Activated T-cell treated with anti-CD3 and anti-CD28 coated beads, Interleukin-2, amount 50 U/mL, for 48 hours (primary cell): ENCODE measurements at regions not wholly inside any gene's neighbourhood (a gene's known extent, or its start where the extent isn't known, plus 50 kb on each side); places are given as distances from the start of the nearest gene placed in this dataset.

ENCODE experiments used
- DNase-seq, 2 experiments: peaks; one replicate each; pipeline ENCODE4 v3.0.0-alpha.2; 2020

DNA sequence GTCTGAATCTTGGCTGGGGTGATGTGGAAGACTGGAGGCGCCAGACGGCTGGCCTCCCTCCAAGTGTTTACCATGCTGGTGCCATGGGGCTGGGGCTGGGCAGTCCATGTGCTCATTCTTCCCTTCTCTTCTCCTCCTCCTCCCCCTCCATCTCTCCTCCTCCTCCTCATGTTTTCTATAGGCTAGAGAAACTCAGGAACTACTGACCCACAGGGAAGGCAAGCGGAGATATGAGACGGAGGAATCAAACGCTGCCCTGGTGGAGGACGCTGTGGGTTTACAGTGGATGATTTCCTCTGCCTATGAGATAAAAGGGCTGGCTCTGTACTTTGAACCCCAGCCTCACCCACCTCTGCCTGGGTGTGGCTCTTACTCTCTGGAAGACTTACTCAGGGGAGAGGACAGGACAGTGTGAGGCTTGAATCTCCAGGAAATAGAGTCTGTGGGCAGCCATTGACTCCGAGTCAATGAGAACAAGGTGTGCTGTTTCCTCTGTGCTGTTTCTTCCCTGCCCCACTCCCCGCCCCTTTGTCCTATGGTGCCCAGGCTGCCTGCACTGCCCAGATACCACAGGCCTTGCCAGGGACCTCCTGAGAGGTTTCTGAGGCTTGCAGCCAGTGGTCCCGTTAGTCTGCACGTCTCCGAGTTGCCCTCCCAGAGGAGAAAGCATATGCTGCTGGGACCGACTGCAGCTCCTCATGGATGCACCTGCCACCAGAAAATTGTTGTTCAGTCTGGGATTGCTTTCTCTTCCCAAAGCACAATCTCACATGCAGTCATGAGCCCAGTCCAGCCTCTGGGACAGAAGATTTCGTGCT is 132.6 kb upstream of the ARHGAP5 start:
- DNase-seq: no peak

GRCh38 chr14:31945074-31945613 is 132.0 kb upstream of the ARHGAP5 start:
- DNase-seq: no peak

DNA sequence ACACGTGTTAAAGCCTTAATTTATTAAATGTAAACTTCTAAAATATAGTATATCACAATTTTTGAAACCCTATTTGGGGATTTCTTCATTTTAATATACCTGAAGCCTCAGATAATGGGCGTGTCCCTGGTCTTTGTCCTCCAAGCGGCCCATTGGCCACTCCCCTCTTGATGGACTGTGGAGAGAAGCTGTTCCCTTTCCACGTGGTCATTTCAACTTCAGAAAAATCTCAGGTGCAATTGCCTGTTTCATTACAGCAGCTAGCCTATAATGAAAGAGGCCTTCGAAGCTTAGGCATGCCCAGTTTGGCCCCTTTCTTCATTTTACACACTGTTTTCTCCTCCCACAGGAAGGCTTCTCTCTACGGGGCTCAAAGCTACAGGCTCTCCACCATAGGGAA is 131.4 kb upstream of the ARHGAP5 start:
- DNase-seq: no peak

GRCh38 chr14:31947076-31947475 is 130.0 kb upstream of the ARHGAP5 start:
- no peak for DNase-seq

DNA sequence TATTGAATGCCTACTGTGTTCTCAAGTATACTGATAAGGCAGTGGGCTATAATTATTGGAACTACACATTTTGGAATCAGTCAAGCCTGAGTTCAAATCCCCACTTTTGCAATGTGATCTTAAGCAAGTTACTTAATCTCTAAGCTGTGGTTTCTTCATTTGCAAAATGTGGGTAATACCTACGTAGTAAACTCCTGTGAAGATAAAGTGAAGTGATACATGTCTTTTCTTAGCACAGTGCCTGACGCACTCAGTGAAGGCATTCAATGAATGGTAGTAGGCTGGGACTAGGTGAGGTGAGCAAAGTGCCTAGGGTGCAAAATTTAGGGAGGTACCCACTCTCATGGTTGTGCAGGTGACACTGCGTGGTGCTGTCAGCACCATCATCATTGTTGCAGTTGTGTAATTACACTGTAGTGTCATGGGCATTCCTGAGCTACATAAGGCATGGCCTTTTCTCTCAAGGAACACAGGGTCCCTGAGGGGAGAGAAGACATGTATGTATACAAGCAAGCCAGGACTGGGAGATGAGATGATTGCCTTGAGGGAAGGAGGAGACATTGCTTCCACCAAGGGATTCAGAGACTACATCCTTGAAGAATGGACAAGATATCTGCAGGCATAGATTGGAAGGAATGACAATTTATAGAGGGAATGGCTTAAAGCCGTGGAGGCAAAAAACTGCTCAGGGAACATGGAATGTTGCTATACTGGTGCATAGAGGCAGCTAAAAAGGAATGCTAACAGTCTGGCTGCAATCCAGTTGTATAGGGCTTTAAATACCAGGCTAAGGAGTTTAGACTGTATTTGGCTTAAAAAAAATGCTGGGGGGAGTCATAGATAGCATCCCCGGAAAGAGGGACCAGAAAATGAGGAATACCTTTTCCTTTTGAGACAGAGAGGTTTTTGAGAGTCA is 129.2 kb upstream of the ARHGAP5 start:
- no peak for DNase-seq

DNA sequence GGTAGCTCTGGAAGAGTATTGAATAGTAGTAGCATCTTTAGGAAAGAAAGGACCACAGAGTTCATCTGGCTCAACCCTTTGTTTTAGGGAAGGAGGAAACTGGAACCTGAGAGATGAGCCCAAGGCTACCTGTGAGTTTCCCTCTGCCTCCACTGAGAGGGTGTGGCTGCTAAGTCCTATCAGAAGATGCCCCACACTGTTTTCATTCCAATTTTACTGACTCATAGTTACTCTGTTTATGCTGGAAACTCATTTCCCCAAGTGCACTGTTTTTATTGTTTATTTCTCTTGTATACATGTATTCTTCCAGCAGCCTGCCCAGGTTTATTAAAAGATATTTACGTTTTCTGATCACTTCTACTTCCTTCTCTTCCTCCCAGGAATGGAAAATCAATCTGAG is 127.4 kb upstream of the ARHGAP5 start:
- no peak for DNase-seq

- DNase-seq: no peak
Measured at GRCh38 chr14:31950331-31950730, 126.8 kb upstream of the ARHGAP5 start.

DNA sequence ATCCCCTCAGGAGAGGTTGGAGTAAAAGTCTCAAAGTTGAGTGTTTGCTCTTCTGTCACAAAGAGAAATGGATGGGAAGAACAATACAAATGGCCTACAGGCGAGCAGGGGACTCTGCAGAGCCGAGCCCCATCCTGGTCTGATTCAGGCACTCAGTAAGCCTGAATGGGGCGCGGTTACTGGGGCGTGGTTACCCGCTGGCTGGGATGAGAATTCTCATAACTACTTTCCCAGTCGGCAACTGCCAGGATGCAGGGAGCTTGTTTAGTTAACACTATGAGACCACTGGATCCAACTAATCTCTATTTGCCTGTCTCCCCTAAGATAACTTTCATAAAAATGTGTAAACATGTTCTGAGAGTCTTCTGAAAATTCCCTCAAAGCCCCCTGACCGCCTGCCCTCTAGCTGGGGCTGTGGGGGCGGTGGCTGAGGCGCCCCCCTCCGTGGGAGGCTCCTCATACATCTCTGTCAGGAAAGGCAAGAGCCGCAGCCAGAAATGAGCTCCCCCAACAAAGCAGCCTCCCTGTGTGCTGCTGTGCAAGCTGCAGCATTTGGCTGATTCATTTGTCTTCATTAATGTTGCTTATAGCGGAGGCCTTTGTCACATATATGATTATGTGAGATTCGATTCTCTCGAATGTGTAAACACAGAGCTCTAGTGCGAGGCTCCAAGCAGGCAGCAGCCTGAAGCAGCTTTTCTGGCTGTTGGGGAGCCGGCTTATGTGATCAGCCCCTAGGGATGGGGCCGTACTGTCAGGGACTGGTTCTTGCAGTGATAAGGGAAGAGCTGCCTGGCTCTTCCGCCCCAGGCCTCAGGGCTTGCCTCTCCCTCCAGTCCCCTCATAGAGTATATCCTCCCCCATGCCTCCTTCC is 126.1 kb upstream of the ARHGAP5 start:
- no peak for DNase-seq

DNA sequence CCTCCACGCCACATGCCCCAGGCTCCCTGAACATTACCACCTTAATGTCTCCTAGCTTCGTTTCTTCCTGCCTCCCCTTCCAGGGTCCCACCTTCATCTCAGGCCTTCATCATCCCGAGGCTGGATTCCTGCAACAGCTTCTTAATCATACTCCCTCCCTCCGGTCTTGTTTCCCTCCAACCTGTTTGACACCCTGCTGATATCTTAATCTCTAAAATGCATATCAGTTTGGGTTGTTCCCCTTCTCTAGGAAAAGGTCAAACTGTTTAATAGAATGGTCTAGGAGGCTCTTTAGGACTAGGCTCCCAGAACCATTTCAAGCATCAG is 125.5 kb upstream of the ARHGAP5 start:
- DNase-seq: no peak

GRCh38 chr14:31952573-31952972 is 124.5 kb upstream of the ARHGAP5 start:
- DNase-seq: no peak

GRCh38 chr14:31953210-31953609 is 123.9 kb upstream of the ARHGAP5 start:
- DNase-seq: no peak

- no peak for DNase-seq
Measured at GRCh38 chr14:31954991-31955390, 122.1 kb upstream of the ARHGAP5 start.

GRCh38 chr14:31955936-31956579 is 121.0 kb upstream of the ARHGAP5 start:
- DNase-seq: no peak

DNA sequence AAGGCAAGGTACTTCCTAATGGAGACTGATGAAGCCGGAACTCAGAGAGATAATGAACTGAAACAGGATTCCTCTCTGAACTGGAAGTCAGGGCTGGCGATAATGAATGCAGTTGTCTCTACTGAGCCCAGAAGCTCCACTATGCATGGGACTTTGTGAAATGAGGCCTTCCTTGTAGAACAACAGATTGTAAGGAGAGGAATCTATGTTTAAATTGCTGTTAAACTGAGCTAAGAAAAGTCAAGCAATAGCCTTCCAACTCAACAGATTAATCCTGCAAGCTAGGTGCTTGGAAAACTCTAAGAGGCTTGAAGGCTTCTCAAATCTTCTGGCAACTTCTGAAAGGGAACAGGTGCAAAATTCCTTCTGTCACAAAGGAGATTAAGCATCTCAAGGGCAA is 119.5 kb upstream of the ARHGAP5 start:
- DNase-seq: no peak

GRCh38 chr14:31960039-31960438 is 117.1 kb upstream of the ARHGAP5 start:
- DNase-seq: no peak

DNA sequence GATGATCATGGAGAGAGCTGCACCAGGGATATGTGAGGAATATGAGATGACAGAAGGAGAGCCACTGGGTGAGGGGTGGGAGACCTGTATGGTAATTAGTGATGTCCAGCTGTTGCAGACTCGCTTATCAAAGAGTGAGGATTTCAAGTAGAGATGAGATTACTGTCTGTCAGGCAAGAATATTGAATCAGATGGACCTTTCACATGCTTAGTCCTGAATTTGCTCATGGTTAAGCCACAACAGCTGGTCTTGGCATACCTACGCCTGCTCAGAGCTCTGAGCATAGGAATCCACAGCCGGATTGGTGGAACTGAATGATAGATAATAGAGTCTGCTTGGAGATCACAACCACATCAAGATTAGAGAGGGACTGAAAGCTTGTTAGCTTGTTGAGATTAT is 115.2 kb upstream of the ARHGAP5 start:
- DNase-seq: no peak

DNA sequence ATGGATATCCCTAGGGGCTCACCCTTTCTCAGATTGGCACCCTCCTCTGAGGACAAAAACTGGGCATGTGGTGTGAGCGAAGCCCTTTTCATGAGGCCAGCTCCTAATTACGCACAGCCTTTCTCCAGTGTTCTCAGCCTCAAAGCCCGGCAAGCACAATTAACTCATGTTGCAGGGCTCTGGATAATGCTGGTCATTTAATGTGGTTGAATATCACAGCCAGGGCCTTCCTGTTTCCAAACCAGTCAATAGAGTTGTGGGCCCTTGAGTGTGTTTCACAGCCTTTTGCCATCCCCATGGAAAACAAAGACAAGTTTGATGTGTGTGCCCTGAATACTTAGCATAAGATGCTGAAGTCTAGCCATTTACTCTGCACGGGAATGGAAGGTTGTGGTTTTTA is 114.2 kb upstream of the ARHGAP5 start:
- no peak for DNase-seq

GRCh38 chr14:31963587-31963986 is 113.5 kb upstream of the ARHGAP5 start:
- no peak for DNase-seq

DNA sequence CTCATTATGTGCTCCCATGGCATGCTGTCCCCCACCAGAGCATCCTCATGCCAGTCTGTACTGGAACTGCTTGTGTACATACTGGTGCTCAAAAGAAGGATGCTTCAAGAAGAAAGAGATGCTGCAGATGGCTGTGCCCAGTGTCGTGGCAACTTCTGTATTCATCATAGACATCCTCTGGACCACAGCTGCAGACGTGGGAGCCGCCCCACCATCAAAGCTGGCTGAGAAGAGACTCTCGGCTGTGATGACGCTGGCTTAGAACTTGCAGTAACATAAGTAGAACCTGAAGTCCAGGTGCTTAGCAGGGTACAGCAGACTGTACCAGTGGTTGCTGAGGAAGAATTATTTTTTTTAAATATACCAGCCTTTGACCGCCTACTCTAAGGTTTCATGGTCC is 112.6 kb upstream of the ARHGAP5 start:
- DNase-seq: no peak

DNA sequence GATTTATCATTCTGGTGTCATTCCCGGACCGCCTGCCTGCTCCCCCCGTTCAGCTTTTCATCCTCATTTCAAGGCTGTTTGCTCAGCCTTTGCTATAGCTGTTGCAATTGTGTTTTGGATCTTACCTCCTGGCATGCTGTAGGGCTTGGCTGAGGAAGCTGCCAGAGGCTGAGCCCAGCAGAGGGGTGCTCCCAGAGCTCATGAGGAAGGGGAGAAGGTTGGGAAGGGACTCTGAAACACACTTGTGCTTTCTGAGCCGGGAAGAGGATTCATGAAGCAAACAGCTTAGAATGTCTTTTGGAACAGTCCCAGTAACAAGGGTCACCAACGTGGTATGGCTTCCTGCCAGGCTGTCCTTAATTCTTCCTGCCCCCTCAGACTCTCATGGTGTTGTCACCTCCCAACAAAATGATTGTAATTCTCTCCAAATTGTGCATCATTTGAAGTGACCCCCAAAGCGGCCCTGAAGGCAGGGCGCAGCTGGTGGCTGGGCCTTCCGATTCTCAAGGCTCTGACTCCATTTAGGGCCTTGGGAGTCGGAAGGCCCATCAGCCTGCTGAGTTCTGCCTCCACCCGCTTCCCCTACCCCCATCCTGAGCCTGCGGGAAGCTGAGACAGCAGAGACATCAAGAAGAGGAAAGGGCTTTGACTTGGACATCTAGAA is 111.9 kb upstream of the ARHGAP5 start:
- no peak for DNase-seq

DNA sequence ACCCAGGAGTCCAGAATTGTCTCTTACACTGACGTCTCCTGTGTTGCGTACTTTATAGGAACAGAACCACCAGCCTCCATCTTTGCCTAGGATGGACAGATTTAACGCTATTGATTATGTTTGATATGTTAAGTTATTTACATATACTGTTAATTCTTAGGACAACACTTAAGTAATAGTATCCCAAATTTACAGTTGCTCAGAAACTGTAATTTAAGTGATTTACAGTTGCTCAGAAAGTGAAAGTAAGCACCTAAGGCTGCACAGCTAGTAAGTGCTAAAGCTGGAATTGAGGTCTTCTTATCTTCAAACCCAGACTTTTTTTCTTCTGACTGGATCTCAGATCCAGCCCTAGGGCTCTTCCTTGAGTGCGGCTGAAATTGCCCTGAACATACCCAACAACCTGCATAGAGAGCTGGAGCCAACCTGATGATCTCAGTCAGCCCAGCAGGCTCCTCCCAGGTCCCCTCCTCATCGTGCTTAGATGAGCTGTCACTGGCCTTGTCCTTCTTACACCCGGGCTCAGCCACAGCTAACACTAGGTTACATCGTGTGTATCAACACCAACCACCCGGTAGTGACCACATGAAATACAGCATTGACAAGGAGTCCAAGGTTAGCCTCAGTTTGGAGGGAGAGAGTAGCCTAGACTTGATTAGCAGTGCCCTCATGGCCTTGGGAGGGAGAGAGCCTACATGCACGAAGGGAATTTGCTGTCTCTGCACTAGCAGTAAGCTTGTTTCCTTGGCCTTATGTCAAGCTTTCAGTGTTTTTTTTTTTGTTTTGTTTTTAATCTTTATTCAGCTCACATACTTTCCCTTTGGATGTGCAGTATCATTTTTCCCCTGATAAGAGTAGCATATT is 111.1 kb upstream of the ARHGAP5 start:
- DNase-seq: no peak
